ENCODE measurements at regions not wholly inside any gene's neighbourhood (a gene's known extent, or its start where the extent isn't known, plus 50 kb on each side); places are given as distances from the start of the nearest gene placed in this dataset.

- H3K27ac Mint-ChIP-seq: no peak overlapping the region
- no peaks in the 10 kb centered on the region for H3K4me1 Mint-ChIP-seq
- DNase-seq (no peak), ATAC-seq (ENCODE audit: low read depth in 2 of 2) (no peak)
- no peaks in the 10 kb centered on the region for H3K4me1 ChIP-seq (ENCODE audit: control insufficient read depth, insufficient read depth, low read length, poor library complexity, severe bottlenecking)
- H3K4me3 ChIP-seq (ENCODE audit: low read depth, low read length): no peak overlapping the region
- no peaks in the 10 kb centered on the region for H3K9me3 ChIP-seq (ENCODE audit: control insufficient read depth in 2 of 2, low read length in 2 of 2)
- H3K4me3 Mint-ChIP-seq: no peak overlapping the region
- H3K9me3 Mint-ChIP-seq: peaks cover 0 to 1% (median 0%) of the 10 kb centered on the region in 7 donors
- H3K27me3 Mint-ChIP-seq: peaks cover 11% of the 10 kb centered on the region
- no peaks in the 10 kb centered on the region for H3K27me3 ChIP-seq (ENCODE audit: control insufficient read depth, insufficient read depth, low read length)
- H3K36me3 ChIP-seq (ENCODE audit: control insufficient read depth, insufficient read depth, low read length): no peaks in the 10 kb centered on the region
- H3K27ac ChIP-seq (ENCODE audit: insufficient read depth, low read length, poor library complexity, severe bottlenecking): no peak overlapping the region
- H3K36me3 Mint-ChIP-seq: no peaks in the 10 kb centered on the region
Measured at GRCh38 chr13:76647550-76647949, 238.7 kb downstream of the KCTD12 start.

- peaks cover 11% of the 10 kb centered on the region for H3K27me3 Mint-ChIP-seq
- no peaks in the 10 kb centered on the region for H3K36me3 Mint-ChIP-seq
- no peak for ATAC-seq (ENCODE audit: low read depth in 2 of 2)
Measured at GRCh38 chr13:76646946-76647345, 239.3 kb downstream of the KCTD12 start.

GRCh38 chr13:76645632-76646031 lies 240.6 kb downstream of the KCTD12 start:
- Histone ChIP-seq H3K4me3 (ENCODE audit: low read depth, low read length) (no peak overlapping the region), H3K9me3 (ENCODE audit: control insufficient read depth in 2 of 2, low read length in 2 of 2) (no peaks in the 10 kb centered on the region), H3K27ac (ENCODE audit: insufficient read depth, low read length, poor library complexity, severe bottlenecking) (no peak overlapping the region), H3K36me3 (ENCODE audit: control insufficient read depth, insufficient read depth, low read length) (no peaks in the 10 kb centered on the region), H3K27me3 (ENCODE audit: control insufficient read depth, insufficient read depth, low read length) (no peaks in the 10 kb centered on the region), H3K4me1 (ENCODE audit: control insufficient read depth, insufficient read depth, low read length, poor library complexity, severe bottlenecking) (no peaks in the 10 kb centered on the region)
- Mint-ChIP-seq H3K36me3 (no peaks in the 10 kb centered on the region), H3K27ac (no peak overlapping the region), H3K4me1 (no peaks in the 10 kb centered on the region), H3K9me3 (peaks cover 0 to 1% (median 0%) of the 10 kb centered on the region in 7 donors), H3K4me3 (no peak overlapping the region), H3K27me3 (peaks cover 11% of the 10 kb centered on the region)
- DNase-seq (no peak), ATAC-seq (ENCODE audit: low read depth in 2 of 2) (no peak)

More at GRCh38 chr13:76646946-76647345, 239.3 kb downstream of the KCTD12 start:
- H3K4me1 ChIP-seq (ENCODE audit: control insufficient read depth, insufficient read depth, low read length, poor library complexity, severe bottlenecking): no peaks in the 10 kb centered on the region
- H3K27ac Mint-ChIP-seq: no peak overlapping the region
- no peak overlapping the region for H3K4me3 ChIP-seq (ENCODE audit: low read depth, low read length)
- peaks cover 0 to 1% (median 0%) of the 10 kb centered on the region in 7 donors for H3K9me3 Mint-ChIP-seq
- no peak overlapping the region for H3K27ac ChIP-seq (ENCODE audit: insufficient read depth, low read length, poor library complexity, severe bottlenecking)
- H3K9me3 ChIP-seq (ENCODE audit: control insufficient read depth in 2 of 2, low read length in 2 of 2): no peaks in the 10 kb centered on the region
- H3K4me1 Mint-ChIP-seq: no peaks in the 10 kb centered on the region
- H3K36me3 ChIP-seq (ENCODE audit: control insufficient read depth, insufficient read depth, low read length): no peaks in the 10 kb centered on the region
- DNase-seq: no peak
- H3K27me3 ChIP-seq (ENCODE audit: control insufficient read depth, insufficient read depth, low read length): no peaks in the 10 kb centered on the region
- no peak overlapping the region for H3K4me3 Mint-ChIP-seq

GRCh38 chr13:76644906-76645305 lies 241.3 kb downstream of the KCTD12 start:
- no peaks in the 10 kb centered on the region for H3K4me1 Mint-ChIP-seq
- no peak overlapping the region for H3K27ac Mint-ChIP-seq
- H3K4me3 ChIP-seq (ENCODE audit: low read depth, low read length): no peak overlapping the region
- peaks cover 0 to 1% (median 0%) of the 10 kb centered on the region in 7 donors for H3K9me3 Mint-ChIP-seq
- H3K27ac ChIP-seq (ENCODE audit: insufficient read depth, low read length, poor library complexity, severe bottlenecking): no peak overlapping the region
- ATAC-seq (ENCODE audit: low read depth in 2 of 2) (no peak), DNase-seq (no peak)
- H3K4me1 ChIP-seq (ENCODE audit: control insufficient read depth, insufficient read depth, low read length, poor library complexity, severe bottlenecking): no peaks in the 10 kb centered on the region
- no peaks in the 10 kb centered on the region for H3K27me3 ChIP-seq (ENCODE audit: control insufficient read depth, insufficient read depth, low read length)
- no peaks in the 10 kb centered on the region for H3K36me3 Mint-ChIP-seq
- peaks cover 10% of the 10 kb centered on the region for H3K27me3 Mint-ChIP-seq
- H3K9me3 ChIP-seq (ENCODE audit: control insufficient read depth in 2 of 2, low read length in 2 of 2): no peaks in the 10 kb centered on the region
- no peaks in the 10 kb centered on the region for H3K36me3 ChIP-seq (ENCODE audit: control insufficient read depth, insufficient read depth, low read length)
- no peak overlapping the region for H3K4me3 Mint-ChIP-seq

GRCh38 chr13:76643596-76643995 lies 242.6 kb downstream of the KCTD12 start:
- no peaks in the 10 kb centered on the region for H3K36me3 ChIP-seq (ENCODE audit: control insufficient read depth, insufficient read depth, low read length)
- no peak overlapping the region for H3K4me3 ChIP-seq (ENCODE audit: low read depth, low read length)
- no peak for DNase-seq
- no peaks in the 10 kb centered on the region for H3K27me3 ChIP-seq (ENCODE audit: control insufficient read depth, insufficient read depth, low read length)
- no peaks in the 10 kb centered on the region for H3K4me1 ChIP-seq (ENCODE audit: control insufficient read depth, insufficient read depth, low read length, poor library complexity, severe bottlenecking)
- H3K9me3 ChIP-seq (ENCODE audit: control insufficient read depth in 2 of 2, low read length in 2 of 2): no peaks in the 10 kb centered on the region
- Mint-ChIP-seq H3K9me3 (no peaks in the 10 kb centered on the region), H3K27me3 (peaks cover 1% of the 10 kb centered on the region), H3K27ac (no peak overlapping the region), H3K4me1 (no peaks in the 10 kb centered on the region), H3K36me3 (no peaks in the 10 kb centered on the region), H3K4me3 (no peak overlapping the region)
- H3K27ac ChIP-seq (ENCODE audit: insufficient read depth, low read length, poor library complexity, severe bottlenecking): no peak overlapping the region
- no peak for ATAC-seq (ENCODE audit: low read depth in 2 of 2)

GRCh38 chr13:76641056-76641455 lies 245.1 kb downstream of the KCTD12 start:
- Histone ChIP-seq H3K9me3 (ENCODE audit: control insufficient read depth in 2 of 2, low read length in 2 of 2) (no peaks in the 10 kb centered on the region), H3K27me3 (ENCODE audit: control insufficient read depth, insufficient read depth, low read length) (no peaks in the 10 kb centered on the region), H3K4me1 (ENCODE audit: control insufficient read depth, insufficient read depth, low read length, poor library complexity, severe bottlenecking) (no peaks in the 10 kb centered on the region), H3K27ac (ENCODE audit: insufficient read depth, low read length, poor library complexity, severe bottlenecking) (no peak overlapping the region), H3K36me3 (ENCODE audit: control insufficient read depth, insufficient read depth, low read length) (no peaks in the 10 kb centered on the region), H3K4me3 (ENCODE audit: low read depth, low read length) (no peak overlapping the region)
- Mint-ChIP-seq H3K36me3 (no peaks in the 10 kb centered on the region), H3K4me3 (no peak overlapping the region), H3K27me3 (peaks cover 4% of the 10 kb centered on the region), H3K4me1 (no peaks in the 10 kb centered on the region), H3K27ac (no peak overlapping the region), H3K9me3 (no peaks in the 10 kb centered on the region)
- ATAC-seq (ENCODE audit: low read depth in 2 of 2): no peak
- no peak for DNase-seq

- no peak overlapping the region for H3K4me3 Mint-ChIP-seq
- no peak overlapping the region for H3K27ac ChIP-seq (ENCODE audit: insufficient read depth, low read length, poor library complexity, severe bottlenecking)
Measured at GRCh38 chr13:76638882-76639281, 247.3 kb downstream of the KCTD12 start.

GRCh38 chr13:76638181-76638580 lies 248.0 kb downstream of the KCTD12 start:
- no peaks in the 10 kb centered on the region for H3K4me1 ChIP-seq (ENCODE audit: control insufficient read depth, insufficient read depth, low read length, poor library complexity, severe bottlenecking)
- no peaks in the 10 kb centered on the region for H3K27me3 ChIP-seq (ENCODE audit: control insufficient read depth, insufficient read depth, low read length)
- no peak overlapping the region for H3K27ac ChIP-seq (ENCODE audit: insufficient read depth, low read length, poor library complexity, severe bottlenecking)
- peaks cover 4% of the 10 kb centered on the region for H3K27me3 Mint-ChIP-seq
- H3K9me3 Mint-ChIP-seq: no peaks in the 10 kb centered on the region
- no peaks in the 10 kb centered on the region for H3K9me3 ChIP-seq (ENCODE audit: control insufficient read depth in 2 of 2, low read length in 2 of 2)
- no peaks in the 10 kb centered on the region for H3K36me3 ChIP-seq (ENCODE audit: control insufficient read depth, insufficient read depth, low read length)
- H3K4me3 ChIP-seq (ENCODE audit: low read depth, low read length): no peak overlapping the region
- no peak overlapping the region for H3K27ac Mint-ChIP-seq
- no peak overlapping the region for H3K4me3 Mint-ChIP-seq
- DNase-seq (no peak), ATAC-seq (ENCODE audit: low read depth in 2 of 2) (no peak)
- H3K4me1 Mint-ChIP-seq: no peaks in the 10 kb centered on the region
- no peaks in the 10 kb centered on the region for H3K36me3 Mint-ChIP-seq

More at GRCh38 chr13:76638882-76639281, 247.3 kb downstream of the KCTD12 start:
- no peak for DNase-seq
- no peaks in the 10 kb centered on the region for H3K9me3 Mint-ChIP-seq
- Histone ChIP-seq H3K9me3 (ENCODE audit: control insufficient read depth in 2 of 2, low read length in 2 of 2) (no peaks in the 10 kb centered on the region), H3K27me3 (ENCODE audit: control insufficient read depth, insufficient read depth, low read length) (no peaks in the 10 kb centered on the region), H3K4me1 (ENCODE audit: control insufficient read depth, insufficient read depth, low read length, poor library complexity, severe bottlenecking) (no peaks in the 10 kb centered on the region), H3K36me3 (ENCODE audit: control insufficient read depth, insufficient read depth, low read length) (no peaks in the 10 kb centered on the region), H3K4me3 (ENCODE audit: low read depth, low read length) (no peak overlapping the region)
- no peak overlapping the region for H3K27ac Mint-ChIP-seq
- no peaks in the 10 kb centered on the region for H3K4me1 Mint-ChIP-seq
- no peak for ATAC-seq (ENCODE audit: low read depth in 2 of 2)
- peaks cover 4% of the 10 kb centered on the region for H3K27me3 Mint-ChIP-seq
- H3K36me3 Mint-ChIP-seq: no peaks in the 10 kb centered on the region
